ENCODE measurements at regions not wholly inside any gene's neighbourhood (a gene's known extent, or its start where the extent isn't known, plus 50 kb on each side); places are given as distances from the start of the nearest gene placed in this dataset.

- TF ChIP-seq CTCF (IDR thresholded peaks at IDR 0.05 in 2 of 3, conservative IDR thresholded peaks at IDR 0.05 in 1 of 3; ENCODE audit: control insufficient read depth in 2 of 3, extremely low read depth in 1 of 3, insufficient read depth in 1 of 3, low read depth in 3 of 3, low read length in 3 of 3) (no peak), REST (IDR thresholded peaks at IDR 0.05; ENCODE audit: low read depth, low read length) (no peak), FOXM1 (IDR thresholded peaks at IDR 0.05; ENCODE audit: low read depth, low read length) (no peak), HDGF (IDR thresholded peaks at IDR 0.05) (peak; percentile 72; the same call in 1 of the 2 replicates), SMAD5 (IDR thresholded peaks at IDR 0.05; ENCODE audit: low read depth) (no peak), RAD21 (IDR thresholded peaks at IDR 0.05; ENCODE audit: insufficient read depth, low read depth, low read length) (no peak), MTA2 (IDR thresholded peaks at IDR 0.05; ENCODE audit: low read depth) (no peak), CREB1 (IDR thresholded peaks at IDR 0.05; ENCODE audit: low read depth) (no peak), ZNF274 (IDR thresholded peaks at IDR 0.05; ENCODE audit: insufficient read depth, insufficient read length) (no peak), TARDBP (IDR thresholded peaks at IDR 0.05; ENCODE audit: borderline replicate concordance) (no peak), IKZF2 (IDR thresholded peaks at IDR 0.05) (no peak), HDAC6 (IDR thresholded peaks at IDR 0.05; ENCODE audit: unreplicated experiment) (no peak), MTA3 (IDR thresholded peaks at IDR 0.05; ENCODE audit: borderline replicate concordance, low read length) (no peak), ELK1 (IDR thresholded peaks at IDR 0.05; ENCODE audit: low read depth, low read length) (0 out of 2 replicates have a peak, but pooled peaks have one; percentile 23), HDAC2 (IDR thresholded peaks at IDR 0.05) (no peak)
Measured at GRCh38 chr1:173417563-173417962, 59.6 kb upstream of the PRDX6 start (continued).

Measured in GM12878 (cell line).